ENCODE measurements at regions not wholly inside any gene's neighbourhood (a gene's known extent, or its start where the extent isn't known, plus 50 kb on each side); places are given as distances from the start of the nearest gene placed in this dataset.

DNA sequence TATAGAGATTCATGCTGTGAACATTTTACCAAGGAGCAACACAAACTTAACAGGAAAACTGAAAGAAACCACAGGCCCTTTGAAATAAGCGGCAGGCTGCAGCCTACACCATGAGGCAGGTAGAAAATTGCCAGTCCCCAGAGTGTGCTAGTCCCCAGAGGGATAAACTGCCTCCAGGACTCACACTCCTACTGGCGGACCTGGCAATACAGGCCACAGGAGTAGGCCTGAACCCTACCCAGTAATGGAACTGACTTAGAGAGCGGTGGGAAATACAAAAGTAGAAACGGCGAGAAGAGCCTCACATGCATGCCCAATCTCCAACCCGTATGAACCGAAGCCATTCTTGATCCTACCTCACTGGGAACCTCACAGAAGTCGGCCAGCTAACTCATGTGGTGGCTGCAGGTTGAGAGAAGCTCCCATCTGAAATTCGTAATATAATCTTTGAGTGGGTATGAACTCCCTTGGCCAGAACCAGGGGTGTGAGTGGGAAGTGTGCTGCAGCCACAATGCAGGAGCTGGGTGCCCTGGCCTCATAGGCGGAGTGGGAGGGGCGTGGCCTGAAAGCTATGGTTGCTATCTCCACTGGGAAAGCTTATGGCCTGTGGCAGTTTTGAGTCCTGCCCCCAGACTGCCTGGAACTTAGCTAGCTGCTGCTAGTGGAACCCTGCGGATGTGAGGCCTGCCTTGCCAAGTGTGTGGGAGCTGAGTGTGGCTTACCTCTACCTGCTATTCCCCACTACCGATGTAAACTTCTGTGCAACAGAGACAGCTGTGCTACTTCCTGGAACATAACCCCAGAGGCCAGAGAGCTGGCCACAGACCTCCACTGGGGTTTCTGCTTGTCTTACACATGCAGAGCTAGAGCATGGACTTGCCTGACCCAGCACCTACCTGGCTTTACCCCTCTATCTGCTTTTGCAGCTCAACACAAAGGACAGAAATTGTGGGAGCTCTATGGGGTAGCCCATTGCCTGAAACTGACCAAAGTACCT, 146.5 kb upstream of the COL21A1 start:
- intact Hi-C loops (cut with DNase I; ENCODE audit: low total_unique reads), result no loop called here
- no peak for DNase-seq
- H3K27me3 ChIP-seq, result no peaks in the 10 kb centered on the region
- H3K36me3 ChIP-seq (ENCODE audit: low read depth, missing control alignments), result no peaks in the 10 kb centered on the region
- no peak overlapping the region for H3K4me3 ChIP-seq
- 69 to 75% methylated on average over 10 to 13 of the region's 13 CpGs for WGBS, 2 donors
- no peaks in the 10 kb centered on the region for H3K4me1 ChIP-seq
- TF ChIP-seq, protein P1, sequence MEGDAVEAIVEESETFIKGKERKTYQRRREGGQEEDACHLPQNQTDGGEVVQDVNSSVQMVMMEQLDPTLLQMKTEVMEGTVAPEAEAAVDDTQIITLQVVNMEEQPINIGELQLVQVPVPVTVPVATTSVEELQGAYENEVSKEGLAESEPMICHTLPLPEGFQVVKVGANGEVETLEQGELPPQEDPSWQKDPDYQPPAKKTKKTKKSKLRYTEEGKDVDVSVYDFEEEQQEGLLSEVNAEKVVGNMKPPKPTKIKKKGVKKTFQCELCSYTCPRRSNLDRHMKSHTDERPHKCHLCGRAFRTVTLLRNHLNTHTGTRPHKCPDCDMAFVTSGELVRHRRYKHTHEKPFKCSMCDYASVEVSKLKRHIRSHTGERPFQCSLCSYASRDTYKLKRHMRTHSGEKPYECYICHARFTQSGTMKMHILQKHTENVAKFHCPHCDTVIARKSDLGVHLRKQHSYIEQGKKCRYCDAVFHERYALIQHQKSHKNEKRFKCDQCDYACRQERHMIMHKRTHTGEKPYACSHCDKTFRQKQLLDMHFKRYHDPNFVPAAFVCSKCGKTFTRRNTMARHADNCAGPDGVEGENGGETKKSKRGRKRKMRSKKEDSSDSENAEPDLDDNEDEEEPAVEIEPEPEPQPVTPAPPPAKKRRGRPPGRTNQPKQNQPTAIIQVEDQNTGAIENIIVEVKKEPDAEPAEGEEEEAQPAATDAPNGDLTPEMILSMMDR (IDR thresholded peaks at IDR 0.05), result no peak
- TF ChIP-seq POLR2A (IDR thresholded peaks at IDR 0.05), result no peak
- H3K27ac ChIP-seq, result no peak overlapping the region
- no peaks in the 10 kb centered on the region for H3K9me3 ChIP-seq

GRCh38 chr6:56388415-56388755, 141.0 kb upstream of the COL21A1 start:
- DNase-seq, result no peak
- H3K9me3 ChIP-seq, result no peaks in the 10 kb centered on the region
- intact Hi-C loops (cut with DNase I; ENCODE audit: low total_unique reads), result no loop called here
- H3K4me3 ChIP-seq, result no peak overlapping the region
- TF ChIP-seq, protein P1 (IDR thresholded peaks at IDR 0.05), result no peak
- TF ChIP-seq POLR2A (IDR thresholded peaks at IDR 0.05), result no peak
- H3K4me1 ChIP-seq, result no peaks in the 10 kb centered on the region
- no peak overlapping the region for H3K27ac ChIP-seq
- no peaks in the 10 kb centered on the region for H3K36me3 ChIP-seq (ENCODE audit: low read depth, missing control alignments)
- no peaks in the 10 kb centered on the region for H3K27me3 ChIP-seq

GRCh38 chr6:56387621-56388414, 140.4 kb upstream of the COL21A1 start:
- no peak for TF ChIP-seq POLR2A (IDR thresholded peaks at IDR 0.05)
- TF ChIP-seq, protein P1 (IDR thresholded peaks at IDR 0.05), result no peak
- no peak for DNase-seq
- Histone ChIP-seq H3K4me3 (no peak overlapping the region), H3K27ac (no peak overlapping the region), H3K36me3 (ENCODE audit: low read depth, missing control alignments) (no peaks in the 10 kb centered on the region), H3K4me1 (no peaks in the 10 kb centered on the region), H3K9me3 (no peaks in the 10 kb centered on the region), H3K27me3 (no peaks in the 10 kb centered on the region)
- intact Hi-C loops (cut with DNase I; ENCODE audit: low total_unique reads), result no loop called here
- 96 to 100% methylated on average over 1 to 2 of the region's 2 CpGs for WGBS, 2 donors

- peaks cover 4% of the 10 kb centered on the region for H3K4me1 ChIP-seq
- no peak overlapping the region for H3K27ac ChIP-seq
These were observed 139.3 kb upstream of the COL21A1 start for GRCh38 chr6:56386717-56387116.

More at GRCh38 chr6:56386717-56387116, 139.3 kb upstream of the COL21A1 start:
- WGBS, 2 donors, result 89 to 93% methylated on average over 1 of the region's 1 CpG
- no peak overlapping the region for H3K4me3 ChIP-seq
- H3K9me3 ChIP-seq, result no peaks in the 10 kb centered on the region
- intact Hi-C loops (cut with DNase I; ENCODE audit: low total_unique reads), result no loop called here
- TF ChIP-seq, protein P1 (IDR thresholded peaks at IDR 0.05), result no peak
- TF ChIP-seq POLR2A (IDR thresholded peaks at IDR 0.05), result no peak
- H3K36me3 ChIP-seq (ENCODE audit: low read depth, missing control alignments), result no peaks in the 10 kb centered on the region
- H3K27me3 ChIP-seq, result no peaks in the 10 kb centered on the region
- DNase-seq, result no peak
